ENCODE measurements at regions not wholly inside any gene's neighbourhood (a gene's known extent, or its start where the extent isn't known, plus 50 kb on each side); places are given as distances from the start of the nearest gene placed in this dataset.

GRCh38 chr6:15853259-15853658 is 190.4 kb upstream of the DTNBP1 start:
- no peaks in the 10 kb centered on the region for H3K79me1 ChIP-seq (ENCODE audit: insufficient read depth, low read depth, low read length, poor library complexity, severe bottlenecking)
- no peaks in the 10 kb centered on the region; the same call in 1 of the 2 replicates for H3K4me1 ChIP-seq (ENCODE audit: insufficient read depth, low read length)
- no peak overlapping the region for H3K4ac ChIP-seq (ENCODE audit: low read depth, low read length)
- H2BK12ac ChIP-seq (ENCODE audit: insufficient read length, low read depth, low read length) = no peak overlapping the region
- no peak overlapping the region for H3K56ac ChIP-seq (ENCODE audit: insufficient read length, low read depth, low read length)
- H2AK5ac ChIP-seq (ENCODE audit: insufficient read length, low read length) = no peak overlapping the region
- no peak overlapping the region for H3K27ac ChIP-seq (ENCODE audit: insufficient read length, low read depth, low read length)
- H3K27me3 ChIP-seq (ENCODE audit: insufficient read depth, low read length) = no peaks in the 10 kb centered on the region
- H3T11ph ChIP-seq (ENCODE audit: low read length) = no peak overlapping the region
- H3K14ac ChIP-seq (ENCODE audit: insufficient read depth, low read length) = no peak overlapping the region
- H3K9ac ChIP-seq (ENCODE audit: extremely low read depth, insufficient read length, low read length) = no peak overlapping the region
- H4K91ac ChIP-seq (ENCODE audit: insufficient read length, low read depth, low read length) = no peak overlapping the region
- no peak overlapping the region for H2BK5ac ChIP-seq (ENCODE audit: insufficient read length, low read length)
- no peaks in the 10 kb centered on the region for H3K9me3 ChIP-seq (ENCODE audit: control insufficient read depth, low read depth, low read length)
- no peak overlapping the region for H2BK20ac ChIP-seq (ENCODE audit: low read depth, low read length, poor library complexity, severe bottlenecking)
- no peak overlapping the region for H2AFZ ChIP-seq (ENCODE audit: low read length)
- no peak for DNase-seq
- no peak overlapping the region for H3K18ac ChIP-seq (ENCODE audit: insufficient read length, low read depth, low read length)
- no CpG with 5 or more reads among the region's 1 CpG for WGBS (ENCODE audit: extremely low coverage, insufficient read length, low lambda C conversion rate)
- H2BK15ac ChIP-seq (ENCODE audit: low read depth, low read length) = no peak overlapping the region
- no peak overlapping the region for H3K23ac ChIP-seq (ENCODE audit: insufficient read length, low read depth, low read length)
- peaks cover 0 to 9% (median 7%) of the 10 kb centered on the region in 3 experiments; a peak in 2 of 7 replicates for H3K36me3 Mint-ChIP-seq (ENCODE audit: insufficient read depth in 1 of 3, low read depth in 3 of 3)
- H3K9me3 Mint-ChIP-seq = peaks cover 5 to 14% of the 10 kb centered on the region in 2 experiments
- no peak overlapping the region for H4K8ac ChIP-seq (replicated peaks; ENCODE audit: insufficient read length, low read depth, low read length)
- no peaks in the 10 kb centered on the region for H4K20me1 ChIP-seq (ENCODE audit: control insufficient read depth, insufficient read depth, insufficient read length)
- no peaks in the 10 kb centered on the region for H3K79me2 ChIP-seq (ENCODE audit: insufficient read depth, low read length)
- no peaks in the 10 kb centered on the region for H3K27me3 Mint-ChIP-seq (ENCODE audit: low read depth)
- H4K5ac ChIP-seq (ENCODE audit: insufficient read length, low read depth, low read length) = no peak overlapping the region
- no peak for TF ChIP-seq CTCF (conservative IDR thresholded peaks at IDR 0.05)
- H2BK120ac ChIP-seq (ENCODE audit: low read depth, low read length, poor library complexity, severe bottlenecking) = no peak overlapping the region
- no peak overlapping the region for H3K4me2 ChIP-seq (ENCODE audit: insufficient read depth, insufficient read length, low read length)
- no peaks in the 10 kb centered on the region for H3K23me2 ChIP-seq (ENCODE audit: insufficient read length, low read depth, low read length, poor library complexity, severe bottlenecking)
- H3K27ac Mint-ChIP-seq = no peak overlapping the region
- no peak overlapping the region for H3K4me3 Mint-ChIP-seq
- H3K4me1 Mint-ChIP-seq = peaks cover 29 to 31% of the 10 kb centered on the region in 2 experiments
